ENCODE measurements at regions not wholly inside any gene's neighbourhood (a gene's known extent, or its start where the extent isn't known, plus 50 kb on each side); places are given as distances from the start of the nearest gene placed in this dataset.
"Not testable (repeated sequence)": the region's sequence is repeated elsewhere in the genome, so short reads cannot be mapped to it uniquely, and the experiment has no call there.

DNA sequence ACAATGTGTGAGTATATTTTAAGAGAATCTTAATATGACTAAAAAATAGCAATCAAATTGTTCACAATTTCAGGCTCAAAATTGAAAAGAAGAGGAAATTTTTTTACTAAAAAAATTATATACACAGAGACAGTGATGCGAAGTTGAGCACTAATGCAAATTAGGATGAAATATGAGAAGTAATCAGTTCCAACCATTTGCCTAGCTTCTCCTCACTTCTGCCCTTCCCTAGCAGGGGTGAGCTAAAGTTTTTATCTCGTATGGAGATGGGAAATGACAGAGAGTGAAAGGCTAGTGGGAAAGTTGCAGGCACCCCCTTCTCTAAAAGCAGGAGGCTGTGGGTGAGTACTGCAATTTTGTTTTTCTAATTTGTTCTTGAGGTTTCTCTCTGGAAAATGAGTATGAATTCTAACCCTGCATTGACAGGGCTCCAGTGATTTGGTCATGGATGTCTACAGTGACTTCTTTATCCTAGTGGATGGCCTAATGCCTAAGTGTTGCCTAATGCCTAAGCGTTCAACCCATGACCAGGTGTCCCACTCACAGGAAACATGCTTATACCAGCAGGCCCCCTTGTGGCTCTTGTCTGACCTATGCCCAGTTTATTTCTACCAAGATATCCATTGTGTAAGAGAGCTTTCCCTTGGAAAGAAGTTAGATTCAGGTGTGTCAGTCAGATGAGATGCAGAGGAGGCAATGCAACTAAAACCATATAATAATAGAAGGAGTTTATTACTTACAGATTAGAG lies 78.0 kb upstream of the HNMT start:
- H3K27ac Mint-ChIP-seq: no peak overlapping the region
- H3K27me3 Mint-ChIP-seq: peaks cover 17% of the 10 kb centered on the region
- no peaks in the 10 kb centered on the region for H3K4me1 Mint-ChIP-seq
- no peak overlapping the region for H3K4me3 Mint-ChIP-seq
- ATAC-seq (replicated peaks): no peak
- no peaks in the 10 kb centered on the region for H3K36me3 Mint-ChIP-seq (ENCODE audit: low read depth)
- no peaks in the 10 kb centered on the region for H3K9me3 Mint-ChIP-seq

DNA sequence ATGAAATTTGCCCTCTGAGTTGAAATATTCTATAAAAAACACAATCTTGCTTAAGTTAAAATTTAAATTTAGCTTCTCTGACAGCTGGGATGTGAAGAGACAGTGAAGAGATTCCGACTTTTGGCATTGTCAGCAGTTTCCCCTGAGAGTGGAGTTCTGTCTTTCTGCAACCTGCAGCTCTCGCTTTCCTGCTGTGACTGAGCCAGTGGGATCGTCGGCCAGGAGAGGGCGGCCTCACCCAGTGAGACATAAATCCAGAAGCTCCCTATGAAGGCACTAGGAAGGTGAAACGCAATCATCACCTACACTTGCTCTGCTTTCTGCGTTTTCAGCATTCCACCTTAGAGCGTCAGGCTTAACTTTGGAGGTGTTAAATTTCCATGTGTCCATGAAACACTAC lies 75.4 kb upstream of the HNMT start:
- Mint-ChIP-seq H3K27me3 (peaks cover 16% of the 10 kb centered on the region), H3K9me3 (no peaks in the 10 kb centered on the region), H3K4me1 (no peaks in the 10 kb centered on the region), H3K36me3 (ENCODE audit: low read depth) (no peaks in the 10 kb centered on the region), H3K4me3 (no peak overlapping the region), H3K27ac (no peak overlapping the region)
- no peak for ATAC-seq (replicated peaks)

DNA sequence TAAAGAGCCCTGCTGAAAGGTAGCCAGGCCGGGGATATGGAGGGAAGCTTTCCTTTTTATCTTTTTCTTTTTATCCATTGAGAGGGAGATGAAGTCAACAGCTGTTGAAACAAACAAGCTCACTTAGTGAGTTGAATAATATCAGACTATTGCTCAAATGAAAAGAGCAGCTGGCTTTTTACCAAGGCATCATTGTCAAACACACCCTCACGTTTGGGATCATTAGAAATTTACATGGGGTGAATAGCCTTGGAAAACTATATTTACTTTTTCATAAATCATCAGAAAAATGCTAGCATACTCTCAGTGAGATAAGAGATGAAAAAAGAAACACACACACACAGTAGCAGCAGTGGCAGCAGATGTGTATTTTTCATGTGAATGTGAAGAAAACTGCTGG lies 71.5 kb upstream of the HNMT start:
- H3K4me1 Mint-ChIP-seq: no peaks in the 10 kb centered on the region
- no peak overlapping the region for H3K27ac Mint-ChIP-seq
- H3K36me3 Mint-ChIP-seq (ENCODE audit: low read depth): no peaks in the 10 kb centered on the region
- no peaks in the 10 kb centered on the region for H3K9me3 Mint-ChIP-seq
- H3K4me3 Mint-ChIP-seq: no peak overlapping the region
- H3K27me3 Mint-ChIP-seq: peaks cover 8% of the 10 kb centered on the region
- no peak for ATAC-seq (replicated peaks)

DNA sequence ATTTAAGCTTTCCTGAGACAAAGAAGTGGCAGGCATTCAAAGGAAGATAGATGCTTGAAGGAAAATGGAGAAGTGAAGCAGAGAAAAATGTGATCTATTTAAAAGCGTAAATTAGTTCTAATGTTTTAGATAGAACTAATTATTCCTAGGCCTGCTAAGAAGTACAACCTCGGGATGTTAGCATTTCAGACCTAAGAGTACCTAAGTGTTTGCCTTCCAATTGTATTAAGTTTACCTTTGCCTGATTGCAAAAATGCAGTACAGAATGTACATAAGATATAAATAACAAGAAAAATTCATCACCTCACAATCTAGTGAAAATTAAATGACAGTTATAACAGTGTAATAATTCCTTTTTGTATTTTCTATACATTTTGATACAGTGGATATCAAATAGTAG lies 71.1 kb upstream of the HNMT start:
- H3K4me1 Mint-ChIP-seq: no peaks in the 10 kb centered on the region
- H3K4me3 Mint-ChIP-seq: no peak overlapping the region
- no peak overlapping the region for H3K27ac Mint-ChIP-seq
- ATAC-seq (replicated peaks): no peak
- no peaks in the 10 kb centered on the region for H3K9me3 Mint-ChIP-seq
- H3K36me3 Mint-ChIP-seq (ENCODE audit: low read depth): no peaks in the 10 kb centered on the region
- H3K27me3 Mint-ChIP-seq: peaks cover 8% of the 10 kb centered on the region

DNA sequence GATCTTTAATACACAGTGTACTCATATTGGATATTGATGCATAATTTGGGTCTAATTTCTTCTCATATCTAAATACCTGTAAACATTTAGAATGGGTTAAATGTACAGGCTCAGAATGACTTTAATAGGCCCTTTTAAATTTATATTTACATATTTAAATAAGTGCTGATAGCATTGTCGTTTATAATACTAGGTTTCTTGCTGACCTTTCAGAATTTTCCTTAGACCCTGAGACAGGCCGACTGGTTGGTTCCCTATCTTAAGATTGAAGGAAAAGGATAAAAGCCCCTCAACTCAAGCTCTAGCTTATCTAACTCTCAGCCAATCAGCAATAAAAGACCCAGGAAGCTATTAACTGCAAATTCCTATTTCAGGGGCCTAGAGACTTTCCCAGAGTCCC lies 67.8 kb upstream of the HNMT start:
- no peak for ATAC-seq (replicated peaks)
- H3K4me3 Mint-ChIP-seq: no peak overlapping the region
- no peaks in the 10 kb centered on the region for H3K9me3 Mint-ChIP-seq
- no peak overlapping the region for H3K27ac Mint-ChIP-seq
- peaks cover 11% of the 10 kb centered on the region for H3K27me3 Mint-ChIP-seq
- H3K36me3 Mint-ChIP-seq (ENCODE audit: low read depth): no peaks in the 10 kb centered on the region
- H3K4me1 Mint-ChIP-seq: no peaks in the 10 kb centered on the region

DNA sequence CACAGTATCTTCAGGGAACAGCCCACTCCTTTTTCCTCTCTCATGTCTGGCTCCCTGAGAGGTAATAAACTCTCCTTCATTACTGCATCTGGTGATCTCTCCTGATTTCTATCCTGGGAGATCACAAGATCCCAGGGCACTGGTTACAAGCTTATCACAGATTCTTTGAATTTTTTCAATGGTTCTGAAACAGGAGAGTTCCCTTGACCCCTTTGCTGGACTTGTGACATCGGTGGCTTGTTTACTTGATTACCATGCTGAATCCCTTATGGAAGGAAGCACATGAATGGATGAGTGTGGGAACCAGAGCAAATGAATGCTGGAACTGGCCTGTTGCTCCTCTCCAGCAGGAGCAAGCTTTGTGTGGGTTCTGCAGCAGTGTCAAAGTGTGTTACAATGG lies 67.2 kb upstream of the HNMT start:
- Mint-ChIP-seq H3K36me3 (ENCODE audit: low read depth) (no peaks in the 10 kb centered on the region), H3K27me3 (peaks cover 11% of the 10 kb centered on the region), H3K4me3 (no peak overlapping the region), H3K9me3 (no peaks in the 10 kb centered on the region), H3K27ac (no peak overlapping the region), H3K4me1 (no peaks in the 10 kb centered on the region)
- ATAC-seq (replicated peaks): no peak

DNA sequence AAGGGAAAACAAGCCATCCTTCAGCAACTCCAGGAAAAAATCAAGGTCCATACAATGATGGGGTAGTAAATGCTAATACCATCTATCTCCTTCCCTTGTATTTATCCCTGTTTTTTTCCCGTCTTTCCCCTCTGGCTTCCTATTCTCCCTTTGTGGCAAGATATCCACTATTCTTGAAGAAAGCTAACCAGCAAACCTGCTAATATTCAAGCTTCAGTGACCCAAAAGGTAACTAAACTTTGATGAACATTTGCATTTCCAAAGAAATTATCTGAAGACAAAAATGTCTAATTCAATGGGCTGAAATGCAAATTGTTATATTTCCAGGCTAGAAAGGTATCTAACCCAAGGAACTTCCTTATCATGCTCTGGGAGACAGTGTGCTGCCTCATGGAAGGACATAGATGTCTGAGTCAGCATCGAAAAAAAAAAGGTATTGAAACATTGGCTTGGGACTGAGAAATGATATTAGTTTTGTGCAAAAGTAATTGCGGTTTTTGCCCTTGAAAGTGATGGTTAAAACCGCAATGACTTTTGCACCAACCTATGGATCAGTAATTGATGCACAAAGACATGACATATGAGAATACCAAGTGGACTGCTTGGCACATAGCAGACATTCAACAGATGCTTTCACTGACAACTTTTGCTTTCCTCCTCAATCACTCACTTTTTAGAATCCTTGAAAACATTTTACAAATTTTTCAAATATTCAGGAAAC lies 63.7 kb upstream of the HNMT start:
- Mint-ChIP-seq H3K9me3 (no peaks in the 10 kb centered on the region), H3K36me3 (ENCODE audit: low read depth) (no peaks in the 10 kb centered on the region), H3K27ac (no peak overlapping the region), H3K27me3 (peaks cover 11% of the 10 kb centered on the region), H3K4me3 (no peak overlapping the region), H3K4me1 (no peaks in the 10 kb centered on the region)
- no peak for ATAC-seq (replicated peaks)

DNA sequence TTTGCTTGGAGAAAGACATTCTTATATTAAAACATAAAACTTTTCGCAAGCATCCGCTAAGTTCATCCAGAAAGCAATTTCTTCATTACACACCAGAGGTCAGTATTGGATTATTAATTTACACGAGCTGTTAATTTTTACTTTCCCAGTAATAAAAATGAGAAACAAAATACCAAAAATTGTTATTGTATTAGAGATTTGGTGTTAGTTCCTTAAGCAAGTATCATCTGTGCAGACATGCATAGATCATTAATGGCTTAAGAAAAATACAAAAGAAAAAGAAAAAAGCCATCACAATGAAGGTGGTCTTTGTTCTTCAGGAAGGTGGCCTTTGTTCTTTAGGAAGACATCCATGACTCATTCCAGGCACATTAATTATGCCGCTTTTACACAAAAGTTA lies 53.6 kb upstream of the HNMT start:
- ATAC-seq (replicated peaks): no peak
- Mint-ChIP-seq H3K27me3 (peaks cover 7% of the 10 kb centered on the region), H3K36me3 (ENCODE audit: low read depth) (no peaks in the 10 kb centered on the region), H3K9me3 (no peaks in the 10 kb centered on the region), H3K4me3 (no peak overlapping the region), H3K4me1 (no peaks in the 10 kb centered on the region), H3K27ac (no peak overlapping the region)

DNA sequence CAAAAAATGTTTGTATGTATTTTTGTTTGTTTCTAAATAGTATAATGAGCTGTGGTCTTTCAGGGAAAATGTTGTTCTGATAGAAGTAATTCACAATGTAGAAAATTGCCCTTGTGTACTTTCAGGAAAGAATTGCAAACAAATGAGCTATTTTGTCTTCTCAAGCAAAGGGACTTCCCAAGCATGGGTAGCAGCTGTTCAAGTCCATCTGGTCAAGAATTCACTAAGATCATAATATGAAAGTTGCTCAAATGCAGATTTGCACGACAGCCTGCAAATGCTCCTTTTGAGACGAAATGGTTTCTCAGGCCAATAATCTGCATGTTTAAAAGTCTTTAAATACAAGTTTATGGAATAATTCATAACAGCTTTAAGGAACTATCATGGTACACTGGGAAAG lies 51.9 kb upstream of the HNMT start:
- Mint-ChIP-seq H3K4me3 (no peak overlapping the region), H3K36me3 (ENCODE audit: low read depth) (no peaks in the 10 kb centered on the region), H3K9me3 (no peaks in the 10 kb centered on the region), H3K27me3 (peaks cover 1% of the 10 kb centered on the region), H3K4me1 (no peaks in the 10 kb centered on the region), H3K27ac (no peak overlapping the region)
- ATAC-seq (replicated peaks): no peak

DNA sequence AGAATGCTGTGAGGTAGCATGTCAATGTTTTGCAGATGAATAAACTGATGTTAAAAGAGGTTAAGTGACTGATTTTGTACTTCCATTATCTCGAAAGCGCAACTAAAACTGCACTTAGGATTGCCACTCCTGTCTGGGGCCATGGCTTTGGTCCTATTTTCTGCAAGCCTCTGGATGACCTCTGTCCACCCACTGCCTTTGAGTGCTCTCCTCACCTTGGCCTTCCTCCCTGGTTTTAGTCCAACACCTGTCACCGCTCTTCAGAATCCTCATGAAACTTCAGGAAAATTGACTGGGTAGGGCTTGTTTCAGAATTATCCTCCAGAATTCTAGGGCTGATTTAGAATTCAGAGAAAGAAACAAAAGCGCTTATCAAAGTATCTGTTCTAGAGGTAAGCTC lies 51.1 kb upstream of the HNMT start:
- no peaks in the 10 kb centered on the region for H3K27me3 Mint-ChIP-seq
- no peaks in the 10 kb centered on the region for H3K36me3 Mint-ChIP-seq (ENCODE audit: low read depth)
- no peak overlapping the region for H3K27ac Mint-ChIP-seq
- ATAC-seq (replicated peaks): no peak
- H3K4me3 Mint-ChIP-seq: no peak overlapping the region
- H3K9me3 Mint-ChIP-seq: no peaks in the 10 kb centered on the region
- H3K4me1 Mint-ChIP-seq: no peaks in the 10 kb centered on the region

DNA sequence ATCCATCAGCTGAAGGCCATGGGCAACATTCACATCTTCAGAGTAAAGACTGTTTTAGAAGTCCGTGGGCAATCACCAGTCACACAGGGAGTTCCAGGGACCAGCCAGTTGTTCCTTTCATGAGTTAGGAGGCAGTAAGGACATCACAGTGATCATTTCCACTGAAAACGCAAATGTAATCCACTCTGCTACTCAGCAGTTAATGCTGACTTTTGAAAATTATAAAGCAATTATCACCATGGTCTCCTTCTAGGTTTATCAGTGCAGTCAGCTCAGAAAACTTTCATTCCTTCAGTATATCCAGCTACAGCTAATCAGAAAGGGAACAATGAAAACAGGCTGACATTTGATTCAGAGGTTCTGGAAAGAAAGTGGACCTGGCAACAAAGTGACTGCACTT lies 50.6 kb upstream of the HNMT start:
- not testable (repeated sequence) for H3K27ac Mint-ChIP-seq; H3K4me1 Mint-ChIP-seq; H3K36me3 Mint-ChIP-seq (ENCODE audit: low read depth); H3K9me3 Mint-ChIP-seq; H3K27me3 Mint-ChIP-seq; H3K4me3 Mint-ChIP-seq; ATAC-seq (replicated peaks)

Data from activated T-helper 17 cell treated with anti-CD3 and anti-CD28 coated beads, Interleukin-2, amount 50 U/mL, for 72 hours (primary cell).